ENCODE measurements at regions not wholly inside any gene's neighbourhood (a gene's known extent, or its start where the extent isn't known, plus 50 kb on each side); places are given as distances from the start of the nearest gene placed in this dataset.

- peak overlapping the region; percentile 78 for H3K14ac ChIP-seq (replicated peaks; ENCODE audit: low read depth, low read length)
- no peak overlapping the region; the same call in 1 of the 2 replicates for H4K5ac ChIP-seq (ENCODE audit: low read depth, low read length)
- H3K9me3 ChIP-seq (ENCODE audit: control insufficient read depth, insufficient read depth, low read length), result peaks cover 3% of the 10 kb centered on the region; the same call in 1 of the 2 replicates
- no peak overlapping the region; the same call in 1 of the 2 replicates for H3K18ac ChIP-seq (ENCODE audit: low read depth, low read length)
- no peak overlapping the region for H3K56ac ChIP-seq (ENCODE audit: extremely low read depth, insufficient read depth, low read length)
- peak overlapping the region; percentile 67; the same call in 1 of the 3 replicates for H2BK15ac ChIP-seq (ENCODE audit: low read depth, low read length)
- H2AK5ac ChIP-seq (ENCODE audit: low read depth, low read length), result peak overlapping the region; percentile 89; the same call in 1 of the 2 replicates
- peak overlapping the region; percentile 78 for H2AFZ ChIP-seq (replicated peaks; ENCODE audit: low read length, poor library complexity)
- H3K27ac ChIP-seq (ENCODE audit: insufficient read depth, low read length), result no peak overlapping the region; the same call in 1 of the 2 replicates
- H3K79me1 ChIP-seq (ENCODE audit: low read depth in 1 of 2, low read length in 2 of 2), result no peaks in the 10 kb centered on the region
- ChIA-PET POLR2A (ENCODE audit: unreplicated experiment) (no interaction called here), CTCF (no interaction called here)
- 0 out of 2 replicates have a peak, but pooled peaks have one; percentile 19 for ATAC-seq (ENCODE audit: low read depth)
- H4K8ac ChIP-seq (ENCODE audit: low read depth in 2 of 2, low read length in 2 of 2), result peak overlapping the region; percentile 27 to 75; a peak in 1 of 4 replicates
- intact Hi-C loops (cut with micrococcal nuclease) (no loop called here), in situ Hi-C loops (cut with MboI; ENCODE audit: low sequenced_read_pairs) (no loop called here), dilution Hi-C loops (cut with HindIII; ENCODE audit: low sequenced_read_pairs, unreplicated experiment) (no loop called here)
- peak overlapping the region; percentile 92 for H2BK120ac ChIP-seq (ENCODE audit: low read depth, low read length)
- peaks cover 33% of the 10 kb centered on the region for H3K9me1 ChIP-seq (ENCODE audit: insufficient read depth, low read length)
- peak overlapping the region; percentile 75 for H4K91ac ChIP-seq (ENCODE audit: insufficient read depth, low read depth, low read length)
- peak overlapping the region; percentile 80; the same call in 1 of the 2 replicates for H2BK20ac ChIP-seq (ENCODE audit: low read depth, low read length)
- H2BK5ac ChIP-seq (ENCODE audit: low read depth, low read length, poor library complexity, severe bottlenecking), result peak overlapping the region; percentile 62
- peak overlapping the region; percentile 31 for H2AK9ac ChIP-seq (replicated peaks; ENCODE audit: low read depth, low read length, poor library complexity)
- WGBS, 2 experiments (ENCODE audit: extremely low coverage in 2 of 2, insufficient read length in 1 of 2), result 63% methylated on average over 14 of the region's 16 CpGs; no CpG with 5 or more reads in 1 of the 2 experiments
- DNase-seq, result peak; percentile 78
- 0 out of 2 replicates have a peak overlapping the region, but pooled peaks have one; percentile 42 for H3K23ac ChIP-seq (ENCODE audit: low read depth, low read length)
- peaks cover 15% of the 10 kb centered on the region for H3K4me1 ChIP-seq (ENCODE audit: control insufficient read depth, insufficient read depth, low read length)
- no peaks in the 10 kb centered on the region for H3K27me3 ChIP-seq (ENCODE audit: control insufficient read depth, insufficient read depth, low read length)
- H3K36me3 ChIP-seq (ENCODE audit: control insufficient read depth, insufficient read depth, low read length), result no peaks in the 10 kb centered on the region
- TF ChIP-seq RAD21 (IDR thresholded peaks at IDR 0.05; ENCODE audit: low read length) (no peak), POLR2A (IDR thresholded peaks at IDR 0.05; ENCODE audit: low read depth, low read length) (no peak), MXI1 (IDR thresholded peaks at IDR 0.05; ENCODE audit: borderline replicate concordance, low read depth, low read length) (no peak), RCOR1 (IDR thresholded peaks at IDR 0.05; ENCODE audit: insufficient replicate concordance, low read length) (no peak), RFX5 (IDR thresholded peaks at IDR 0.05; ENCODE audit: low read depth, low read length) (no peak), MAZ (IDR thresholded peaks at IDR 0.05; ENCODE audit: borderline replicate concordance, low read depth, low read length) (no peak), MAFK (IDR thresholded peaks at IDR 0.05; ENCODE audit: low read depth, low read length) (no peak), CEBPB (IDR thresholded peaks at IDR 0.05; ENCODE audit: low read depth, low read length) (no peak)
- TF ChIP-seq, protein P1, sequence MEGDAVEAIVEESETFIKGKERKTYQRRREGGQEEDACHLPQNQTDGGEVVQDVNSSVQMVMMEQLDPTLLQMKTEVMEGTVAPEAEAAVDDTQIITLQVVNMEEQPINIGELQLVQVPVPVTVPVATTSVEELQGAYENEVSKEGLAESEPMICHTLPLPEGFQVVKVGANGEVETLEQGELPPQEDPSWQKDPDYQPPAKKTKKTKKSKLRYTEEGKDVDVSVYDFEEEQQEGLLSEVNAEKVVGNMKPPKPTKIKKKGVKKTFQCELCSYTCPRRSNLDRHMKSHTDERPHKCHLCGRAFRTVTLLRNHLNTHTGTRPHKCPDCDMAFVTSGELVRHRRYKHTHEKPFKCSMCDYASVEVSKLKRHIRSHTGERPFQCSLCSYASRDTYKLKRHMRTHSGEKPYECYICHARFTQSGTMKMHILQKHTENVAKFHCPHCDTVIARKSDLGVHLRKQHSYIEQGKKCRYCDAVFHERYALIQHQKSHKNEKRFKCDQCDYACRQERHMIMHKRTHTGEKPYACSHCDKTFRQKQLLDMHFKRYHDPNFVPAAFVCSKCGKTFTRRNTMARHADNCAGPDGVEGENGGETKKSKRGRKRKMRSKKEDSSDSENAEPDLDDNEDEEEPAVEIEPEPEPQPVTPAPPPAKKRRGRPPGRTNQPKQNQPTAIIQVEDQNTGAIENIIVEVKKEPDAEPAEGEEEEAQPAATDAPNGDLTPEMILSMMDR (conservative IDR thresholded peaks at IDR 0.05; ENCODE audit: low read depth, low read length), result no peak
- no peaks in the 10 kb centered on the region for H4K20me1 ChIP-seq (ENCODE audit: insufficient read depth, low read length)
- peak overlapping the region; percentile 91 for H3K4ac ChIP-seq (ENCODE audit: low read depth, low read length)
- no peak overlapping the region for H3K4me2 ChIP-seq (ENCODE audit: low read depth, low read length)
- H3K4me3 ChIP-seq (ENCODE audit: insufficient read depth, low read depth, low read length), result no peak overlapping the region
- no peak overlapping the region for H3K9ac ChIP-seq (ENCODE audit: low read depth, low read length)
- BruUV-seq (replicated peaks), result no TSS peak
Observed at GRCh38 chr20:51193066-51193772, 170.3 kb upstream of the KCNG1 start.

All from IMR-90 (cell line).